ENCODE measurements at regions not wholly inside any gene's neighbourhood (a gene's known extent, or its start where the extent isn't known, plus 50 kb on each side); places are given as distances from the start of the nearest gene placed in this dataset.

GRCh38 chr9:71355884-71356283 is 234.5 kb upstream of the TRPM3 start:
- Histone ChIP-seq H3K36me3 (ENCODE audit: control insufficient read depth, low read length) (no peaks in the 10 kb centered on the region), H3K79me2 (ENCODE audit: control insufficient read depth, low read length) (no peaks in the 10 kb centered on the region), H3K4me1 (ENCODE audit: control insufficient read depth, low read length) (no peaks in the 10 kb centered on the region), H3K4me2 (ENCODE audit: low read length) (no peak overlapping the region), H4K20me1 (ENCODE audit: control insufficient read depth, insufficient read depth, low read depth, low read length) (no peaks in the 10 kb centered on the region), H3K27ac (ENCODE audit: low read depth, low read length) (no peak overlapping the region), H3K9me3 (ENCODE audit: control insufficient read depth, insufficient read depth, low read length) (no peaks in the 10 kb centered on the region), H3K27me3 (ENCODE audit: control insufficient read depth, low read length) (no peaks in the 10 kb centered on the region), H3F3A (ENCODE audit: control insufficient read depth, insufficient read depth) (no peaks in the 10 kb centered on the region), H3K9me2 (replicated peaks; ENCODE audit: control insufficient read depth, low read length) (no peaks in the 10 kb centered on the region), H3K4me3 (ENCODE audit: low read length) (no peak overlapping the region)
- TF ChIP-seq EZH2phosphoT487 (IDR thresholded peaks at IDR 0.05; ENCODE audit: borderline replicate concordance, low read length) (no peak), CTCF (IDR thresholded peaks at IDR 0.05; ENCODE audit: low read depth, low read length, poor library complexity, severe bottlenecking) (no peak)

- no peak for TF ChIP-seq CTCF (IDR thresholded peaks at IDR 0.05; ENCODE audit: low read depth, low read length, poor library complexity, severe bottlenecking)
- TF ChIP-seq EZH2phosphoT487 (IDR thresholded peaks at IDR 0.05; ENCODE audit: borderline replicate concordance, low read length) = no peak
- Histone ChIP-seq H3K4me1 (ENCODE audit: control insufficient read depth, low read length) (no peaks in the 10 kb centered on the region), H3K79me2 (ENCODE audit: control insufficient read depth, low read length) (no peaks in the 10 kb centered on the region), H3K4me2 (ENCODE audit: low read length) (no peak overlapping the region), H3K36me3 (ENCODE audit: control insufficient read depth, low read length) (no peaks in the 10 kb centered on the region), H3F3A (ENCODE audit: control insufficient read depth, insufficient read depth) (no peaks in the 10 kb centered on the region), H3K27ac (ENCODE audit: low read depth, low read length) (no peak overlapping the region), H3K4me3 (ENCODE audit: low read length) (no peak overlapping the region), H3K9me3 (ENCODE audit: control insufficient read depth, insufficient read depth, low read length) (no peaks in the 10 kb centered on the region), H3K27me3 (ENCODE audit: control insufficient read depth, low read length) (no peaks in the 10 kb centered on the region), H4K20me1 (ENCODE audit: control insufficient read depth, insufficient read depth, low read depth, low read length) (no peaks in the 10 kb centered on the region), H3K9me2 (replicated peaks; ENCODE audit: control insufficient read depth, low read length) (no peaks in the 10 kb centered on the region)
Observed at GRCh38 chr9:71353720-71354119, 232.3 kb upstream of the TRPM3 start.

GRCh38 chr9:71352837-71353236 is 231.4 kb upstream of the TRPM3 start:
- Histone ChIP-seq H4K20me1 (ENCODE audit: control insufficient read depth, insufficient read depth, low read depth, low read length) (no peaks in the 10 kb centered on the region), H3K27ac (ENCODE audit: low read depth, low read length) (no peak overlapping the region), H3F3A (ENCODE audit: control insufficient read depth, insufficient read depth) (no peaks in the 10 kb centered on the region), H3K9me3 (ENCODE audit: control insufficient read depth, insufficient read depth, low read length) (no peaks in the 10 kb centered on the region), H3K79me2 (ENCODE audit: control insufficient read depth, low read length) (no peaks in the 10 kb centered on the region), H3K4me2 (ENCODE audit: low read length) (no peak overlapping the region), H3K4me1 (ENCODE audit: control insufficient read depth, low read length) (no peaks in the 10 kb centered on the region), H3K36me3 (ENCODE audit: control insufficient read depth, low read length) (no peaks in the 10 kb centered on the region), H3K4me3 (ENCODE audit: low read length) (no peak overlapping the region), H3K9me2 (replicated peaks; ENCODE audit: control insufficient read depth, low read length) (no peaks in the 10 kb centered on the region), H3K27me3 (ENCODE audit: control insufficient read depth, low read length) (no peaks in the 10 kb centered on the region)
- TF ChIP-seq CTCF (IDR thresholded peaks at IDR 0.05; ENCODE audit: low read depth, low read length, poor library complexity, severe bottlenecking) (no peak), EZH2phosphoT487 (IDR thresholded peaks at IDR 0.05; ENCODE audit: borderline replicate concordance, low read length) (no peak)

- TF ChIP-seq EZH2phosphoT487 (IDR thresholded peaks at IDR 0.05; ENCODE audit: borderline replicate concordance, low read length) = no peak
- Histone ChIP-seq H3K4me2 (ENCODE audit: low read length) (no peak overlapping the region), H3K79me2 (ENCODE audit: control insufficient read depth, low read length) (no peaks in the 10 kb centered on the region), H3K9me2 (replicated peaks; ENCODE audit: control insufficient read depth, low read length) (no peaks in the 10 kb centered on the region), H3F3A (ENCODE audit: control insufficient read depth, insufficient read depth) (no peaks in the 10 kb centered on the region), H3K36me3 (ENCODE audit: control insufficient read depth, low read length) (no peaks in the 10 kb centered on the region), H4K20me1 (ENCODE audit: control insufficient read depth, insufficient read depth, low read depth, low read length) (no peaks in the 10 kb centered on the region), H3K27me3 (ENCODE audit: control insufficient read depth, low read length) (no peaks in the 10 kb centered on the region), H3K4me1 (ENCODE audit: control insufficient read depth, low read length) (no peaks in the 10 kb centered on the region), H3K27ac (ENCODE audit: low read depth, low read length) (no peak overlapping the region), H3K4me3 (ENCODE audit: low read length) (no peak overlapping the region), H3K9me3 (ENCODE audit: control insufficient read depth, insufficient read depth, low read length) (no peaks in the 10 kb centered on the region)
Observed at GRCh38 chr9:71349218-71349617, 227.8 kb upstream of the TRPM3 start.
